SK-N-SH (cell line): ENCODE measurements at regions not wholly inside any gene's neighbourhood (a gene's known extent, or its start where the extent isn't known, plus 50 kb on each side); places are given as distances from the start of the nearest gene placed in this dataset.

Experiments
- CTCF ChIA-PET: fragments of 300-600, 350-600 bp; formaldehyde crosslinking; extraction: SDS; loops from one replicate; lab custom pipeline; 2021; lab: Yijun Ruan, JAX
- POLR2A ChIA-PET: fragments of 350-600 bp; sonication (Branson Sonifier 250); formaldehyde crosslinking; extraction: SDS; loops from one replicate; lab custom pipeline; 2020; ENCODE audit warnings: antibody characterized with exemption, inconsistent platforms; lab: Yijun Ruan, JAX
- DNase-seq: peaks from one replicate; pipeline ENCODE4 v3.0.0; 2012
- H2AFZ ChIP-seq: fragments of 200-600 bp; sonication (generic); 2 replicates; pipeline ENCODE4 v1.8.1; 2016; ENCODE audit warnings: antibody characterized with exemption, mild to moderate bottlenecking, low read depth
- H3F3A ChIP-seq: fragments of 200-600 bp; sonication (generic); replicated peaks from 2 replicates; pipeline ENCODE3; 2016; ENCODE audit warnings: antibody characterized with exemption, mild to moderate bottlenecking; ENCODE audit not compliant: insufficient read depth
- H3K27ac ChIP-seq, 2 experiments: fragments of 200-500 bp in 1 of 2; fragments of 200-600 bp in 1 of 2; sonication (Bioruptor generic) in 1 of 2; sonication (generic), shearing (Covaris generic) in 1 of 2; 2 replicates each; pipeline versions ENCODE4 v1.5.1 to v1.6.1; 2014 to 2016; ENCODE audit warnings: low read depth in 2 of 2, inconsistent platforms in 1 of 2, low read length in 1 of 2, mild to moderate bottlenecking in 1 of 2, mixed read lengths in 1 of 2
- H3K27me3 ChIP-seq: fragments of 200-600 bp; sonication (generic), shearing (Covaris generic); 2 replicates; pipeline ENCODE4 v1.6.1; 2016; ENCODE audit warnings: mixed run types; ENCODE audit not compliant: insufficient read depth
- H3K36me3 ChIP-seq, 2 experiments: fragments of 200-500 bp in 1 of 2; fragments of 200-600 bp in 1 of 2; sonication (Bioruptor generic) in 1 of 2; sonication (generic) in 1 of 2; replicated peaks in 1 of 2; 2 replicates each; pipeline versions ENCODE3 to v1.5.1; 2014 to 2016; ENCODE audit warnings: low read length in 1 of 2, mild to moderate bottlenecking in 1 of 2; ENCODE audit not compliant: insufficient read depth in 2 of 2, control insufficient read depth in 1 of 2
- H3K4me1 ChIP-seq, 2 experiments: fragments of 200-500 bp in 1 of 2; fragments of 200-600 bp in 1 of 2; sonication (Bioruptor generic) in 1 of 2; sonication (generic), shearing (Covaris generic) in 1 of 2; 2 replicates each; pipeline versions ENCODE4 v1.5.1 to v1.6.1; 2014 to 2016; ENCODE audit warnings: low read depth in 1 of 2, low read length in 1 of 2, mixed run types in 1 of 2; ENCODE audit not compliant: insufficient read depth in 2 of 2, control insufficient read depth in 1 of 2
- H3K4me2 ChIP-seq: fragments of 200-600 bp; sonication (generic), shearing (Covaris generic); 2 replicates; pipeline ENCODE4 v1.6.1; 2017; ENCODE audit warnings: mixed run types
- H3K4me3 ChIP-seq, 2 experiments: fragments of 200-500 bp in 1 of 2; fragments of 200-600 bp in 1 of 2; sonication (Bioruptor generic) in 1 of 2; sonication (generic), shearing (Covaris generic) in 1 of 2; 2 replicates each; pipeline versions ENCODE4 v1.5.1 to v1.8.1; 2014 to 2016; ENCODE audit warnings: low read depth in 2 of 2, inconsistent platforms in 1 of 2, low read length in 1 of 2, mild to moderate bottlenecking in 1 of 2, mixed read lengths in 1 of 2, moderate library complexity in 1 of 2
- H3K79me2 ChIP-seq: fragments of 200-600 bp; sonication (generic); 2 replicates; pipeline ENCODE4 v1.8.1; 2017; ENCODE audit warnings: mild to moderate bottlenecking; ENCODE audit not compliant: insufficient read depth
- H3K9ac ChIP-seq: fragments of 200-600 bp; sonication (generic); 2 replicates; pipeline ENCODE4 v1.6.1; 2017; ENCODE audit warnings: mixed run types
- H3K9me2 ChIP-seq: fragments of 200-600 bp; sonication (generic); 2 replicates; pipeline ENCODE4 v1.6.1; 2017; ENCODE audit warnings: mixed run types
- H3K9me3 ChIP-seq: fragments of 200-600 bp; sonication (generic); 2 replicates; pipeline ENCODE4 v1.6.1; 2017; ENCODE audit warnings: mixed run types, mild to moderate bottlenecking, moderate library complexity
- H4K20me1 ChIP-seq: fragments of 200-600 bp; sonication (generic); 2 replicates; pipeline ENCODE4 v1.6.1; 2017; ENCODE audit warnings: mild to moderate bottlenecking, mixed run types; ENCODE audit not compliant: insufficient read depth
- CHD2 ChIP-seq: fragments of 150-350 bp; IDR thresholded peaks from 2 replicates; pipeline ENCODE4 v1.6.1; 2018; ENCODE audit warnings: low read length; ENCODE audit not compliant: partially characterized antibody
- ELF1 ChIP-seq: IDR thresholded peaks from 2 replicates; pipeline ENCODE4 v1.4.0; 2012
- EZH2phosphoT487 ChIP-seq: fragments of 200-600 bp; sonication (generic); IDR thresholded peaks from 2 replicates; pipeline ENCODE4 v1.6.1; 2017; ENCODE audit warnings: low read depth, mixed run types, mild to moderate bottlenecking, antibody characterized with exemption, moderate library complexity, borderline replicate concordance
- FOXJ3 ChIP-seq: sonication (generic); formaldehyde crosslinking; IDR thresholded peaks from 2 replicates; pipeline ENCODE4 v1.5.1; 2020; ENCODE audit warnings: mild to moderate bottlenecking, missing genetic modification reagents
- JUND ChIP-seq: IDR thresholded peaks from 2 replicates; pipeline ENCODE4 v1.4.0; 2012
- MEF2A ChIP-seq: IDR thresholded peaks from 2 replicates; pipeline ENCODE4 v1.4.0; 2012; ENCODE audit warnings: low read depth, borderline replicate concordance
- MXI1 ChIP-seq: IDR thresholded peaks from 2 replicates; pipeline ENCODE4 v1.6.1; 2012; ENCODE audit warnings: mild to moderate bottlenecking, low read depth, low read length, improper control_type of control experiment
- RCOR1 ChIP-seq: fragments of 150-350 bp; IDR thresholded peaks from 2 replicates; pipeline ENCODE4 v1.6.1; 2017; ENCODE audit warnings: antibody characterized with exemption, low read length
- RFX5 ChIP-seq: IDR thresholded peaks from 2 replicates; pipeline ENCODE4 v1.6.1; 2012; ENCODE audit warnings: mild to moderate bottlenecking, improper control_type of control experiment, low read length
- RXRA ChIP-seq: IDR thresholded peaks from 2 replicates; pipeline ENCODE4 v1.4.0; 2012; ENCODE audit warnings: low read depth, mild to moderate bottlenecking, borderline replicate concordance
- SMC3 ChIP-seq: IDR thresholded peaks from 2 replicates; pipeline ENCODE4 v1.6.1; 2012; ENCODE audit warnings: low read depth, low read length, improper control_type of control experiment
- TAF1 ChIP-seq: IDR thresholded peaks from 2 replicates; pipeline ENCODE4 v1.6.1; 2012; ENCODE audit warnings: low read depth, mild to moderate bottlenecking, low read length, moderate library complexity, borderline replicate concordance
- YY1 ChIP-seq: IDR thresholded peaks from 2 replicates; pipeline ENCODE4 v1.4.0; 2012; ENCODE audit warnings: low read depth, mild to moderate bottlenecking
- WGBS: methylation state at CpG from one replicate; pipeline ENCODE4 v1.1.6; 2017; ENCODE audit warnings: low lambda C conversion rate; 5-methylcytosine and 5-hydroxymethylcytosine counted together
- TF ChIP-seq, protein P1 (sequence below): fragments of 200-600 bp; sonication (generic); IDR thresholded peaks from 2 replicates; pipeline ENCODE4 v1.6.1; 2017; ENCODE audit warnings: antibody characterized with exemption, mild to moderate bottlenecking, moderate library complexity
- TF ChIP-seq, protein P2 (sequence below): IDR thresholded peaks from 2 replicates; pipeline ENCODE4 v1.4.0; 2012; ENCODE audit warnings: low read depth, borderline replicate concordance
- TF ChIP-seq, protein P3 (sequence below): IDR thresholded peaks from 2 replicates; pipeline ENCODE4 v1.4.0; 2012; ENCODE audit warnings: low read depth, borderline replicate concordance
- TF ChIP-seq, protein P4 (sequence below): fragments of 150-350 bp; IDR thresholded peaks from 2 replicates; pipeline ENCODE4 v1.6.1; 2016; ENCODE audit warnings: mild to moderate bottlenecking, low read depth, low read length
- TF ChIP-seq, protein P5 (sequence below): IDR thresholded peaks from 2 replicates; pipeline ENCODE4; 2012

DNA sequence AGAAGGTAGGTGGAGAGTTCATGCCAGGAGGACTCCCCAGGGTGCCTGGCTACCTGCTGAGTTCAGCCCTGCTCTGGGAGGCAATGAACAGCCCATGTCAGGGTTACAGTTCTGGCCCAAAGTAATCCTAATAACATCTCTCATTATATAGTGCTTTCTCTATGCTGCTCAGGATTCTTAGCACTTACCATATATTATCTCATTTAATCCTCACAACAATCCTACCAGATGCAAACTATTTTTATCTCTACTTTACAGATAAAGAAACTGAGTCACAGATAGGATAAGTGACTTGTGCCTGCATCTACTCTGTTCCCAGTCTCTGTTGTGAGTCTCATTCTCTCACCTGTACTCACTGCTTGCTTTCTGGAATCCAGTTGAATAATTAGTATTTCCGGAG, 105.1 kb upstream of the NFE2L3 start:
- Histone ChIP-seq H3K9me2 (no peaks in the 10 kb centered on the region), H2AFZ (no peak overlapping the region), H3K27ac (no peak overlapping the region), H4K20me1 (no peaks in the 10 kb centered on the region), H3K9ac (no peak overlapping the region), H3K4me2 (no peak overlapping the region), H3K79me2 (no peaks in the 10 kb centered on the region), H3K9me3 (no peaks in the 10 kb centered on the region), H3K36me3 (no peaks in the 10 kb centered on the region), H3K27me3 (0 out of 2 replicates have a peak, but pooled peaks cover 5% of the 10 kb centered on the region), H3F3A (no peaks in the 10 kb centered on the region), H3K4me1 (no peaks in the 10 kb centered on the region), H3K4me3 (no peak overlapping the region)
- POLR2A ChIA-PET = no interaction called here
- CTCF ChIA-PET = interaction anchor here (1.0 kb wide), 1 partner anchor 318 kb away, joined by 4 read pairs; no protein-coding TSS in a partner anchor
- no peak for DNase-seq
- no peak for TF ChIP-seq RFX5
- TF ChIP-seq, protein P1, sequence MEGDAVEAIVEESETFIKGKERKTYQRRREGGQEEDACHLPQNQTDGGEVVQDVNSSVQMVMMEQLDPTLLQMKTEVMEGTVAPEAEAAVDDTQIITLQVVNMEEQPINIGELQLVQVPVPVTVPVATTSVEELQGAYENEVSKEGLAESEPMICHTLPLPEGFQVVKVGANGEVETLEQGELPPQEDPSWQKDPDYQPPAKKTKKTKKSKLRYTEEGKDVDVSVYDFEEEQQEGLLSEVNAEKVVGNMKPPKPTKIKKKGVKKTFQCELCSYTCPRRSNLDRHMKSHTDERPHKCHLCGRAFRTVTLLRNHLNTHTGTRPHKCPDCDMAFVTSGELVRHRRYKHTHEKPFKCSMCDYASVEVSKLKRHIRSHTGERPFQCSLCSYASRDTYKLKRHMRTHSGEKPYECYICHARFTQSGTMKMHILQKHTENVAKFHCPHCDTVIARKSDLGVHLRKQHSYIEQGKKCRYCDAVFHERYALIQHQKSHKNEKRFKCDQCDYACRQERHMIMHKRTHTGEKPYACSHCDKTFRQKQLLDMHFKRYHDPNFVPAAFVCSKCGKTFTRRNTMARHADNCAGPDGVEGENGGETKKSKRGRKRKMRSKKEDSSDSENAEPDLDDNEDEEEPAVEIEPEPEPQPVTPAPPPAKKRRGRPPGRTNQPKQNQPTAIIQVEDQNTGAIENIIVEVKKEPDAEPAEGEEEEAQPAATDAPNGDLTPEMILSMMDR = no peak
- no peak for TF ChIP-seq ELF1
- no peak for TF ChIP-seq JUND
- WGBS = 50% methylated on average over 1 of the region's 1 CpG

DNA sequence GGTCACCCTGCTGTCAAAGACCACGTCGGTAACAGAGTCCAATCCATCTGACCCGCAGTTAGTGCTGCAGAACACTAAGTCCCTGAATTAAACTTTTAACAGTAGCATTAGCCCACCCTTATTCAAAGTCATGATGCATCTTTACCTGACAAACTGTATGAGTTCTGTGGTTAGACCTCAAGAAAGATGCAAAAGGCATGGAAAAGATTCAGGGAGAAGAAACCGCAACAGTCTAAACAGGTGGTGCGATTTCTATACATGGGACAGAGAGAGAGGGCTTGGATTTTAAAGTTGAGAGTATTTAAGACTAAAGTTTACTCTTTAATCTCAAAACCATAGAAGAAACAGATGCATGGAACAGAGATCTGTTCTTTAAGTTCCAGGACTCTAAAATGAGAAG, 103.3 kb upstream of the NFE2L3 start:
- DNase-seq = no peak
- WGBS = 53% methylated on average over 5 of the region's 5 CpGs
- CTCF ChIA-PET = interaction anchor here (1.2 to 2.1 kb wide), 4 partner anchors 10 to 179 kb away, joined by 3 to 8 read pairs (median 5); no protein-coding TSS in a partner anchor
- TF ChIP-seq TAF1 = no peak
- TF ChIP-seq FOXJ3 (CRISPR knock-in tag) = no peak
- TF ChIP-seq, protein P2, sequence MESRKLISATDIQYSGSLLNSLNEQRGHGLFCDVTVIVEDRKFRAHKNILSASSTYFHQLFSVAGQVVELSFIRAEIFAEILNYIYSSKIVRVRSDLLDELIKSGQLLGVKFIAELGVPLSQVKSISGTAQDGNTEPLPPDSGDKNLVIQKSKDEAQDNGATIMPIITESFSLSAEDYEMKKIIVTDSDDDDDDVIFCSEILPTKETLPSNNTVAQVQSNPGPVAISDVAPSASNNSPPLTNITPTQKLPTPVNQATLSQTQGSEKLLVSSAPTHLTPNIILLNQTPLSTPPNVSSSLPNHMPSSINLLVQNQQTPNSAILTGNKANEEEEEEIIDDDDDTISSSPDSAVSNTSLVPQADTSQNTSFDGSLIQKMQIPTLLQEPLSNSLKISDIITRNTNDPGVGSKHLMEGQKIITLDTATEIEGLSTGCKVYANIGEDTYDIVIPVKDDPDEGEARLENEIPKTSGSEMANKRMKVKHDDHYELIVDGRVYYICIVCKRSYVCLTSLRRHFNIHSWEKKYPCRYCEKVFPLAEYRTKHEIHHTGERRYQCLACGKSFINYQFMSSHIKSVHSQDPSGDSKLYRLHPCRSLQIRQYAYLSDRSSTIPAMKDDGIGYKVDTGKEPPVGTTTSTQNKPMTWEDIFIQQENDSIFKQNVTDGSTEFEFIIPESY = no peak
- TF ChIP-seq, protein P3, sequence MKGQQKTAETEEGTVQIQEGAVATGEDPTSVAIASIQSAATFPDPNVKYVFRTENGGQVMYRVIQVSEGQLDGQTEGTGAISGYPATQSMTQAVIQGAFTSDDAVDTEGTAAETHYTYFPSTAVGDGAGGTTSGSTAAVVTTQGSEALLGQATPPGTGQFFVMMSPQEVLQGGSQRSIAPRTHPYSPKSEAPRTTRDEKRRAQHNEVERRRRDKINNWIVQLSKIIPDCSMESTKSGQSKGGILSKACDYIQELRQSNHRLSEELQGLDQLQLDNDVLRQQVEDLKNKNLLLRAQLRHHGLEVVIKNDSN = no peak
- TF ChIP-seq ELF1 = no peak
- TF ChIP-seq, protein P4, sequence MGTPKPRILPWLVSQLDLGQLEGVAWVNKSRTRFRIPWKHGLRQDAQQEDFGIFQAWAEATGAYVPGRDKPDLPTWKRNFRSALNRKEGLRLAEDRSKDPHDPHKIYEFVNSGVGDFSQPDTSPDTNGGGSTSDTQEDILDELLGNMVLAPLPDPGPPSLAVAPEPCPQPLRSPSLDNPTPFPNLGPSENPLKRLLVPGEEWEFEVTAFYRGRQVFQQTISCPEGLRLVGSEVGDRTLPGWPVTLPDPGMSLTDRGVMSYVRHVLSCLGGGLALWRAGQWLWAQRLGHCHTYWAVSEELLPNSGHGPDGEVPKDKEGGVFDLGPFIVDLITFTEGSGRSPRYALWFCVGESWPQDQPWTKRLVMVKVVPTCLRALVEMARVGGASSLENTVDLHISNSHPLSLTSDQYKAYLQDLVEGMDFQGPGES = no peak
- TF ChIP-seq YY1 = no peak
- no peak for TF ChIP-seq RFX5
- TF ChIP-seq MEF2A = no peak
- TF ChIP-seq RXRA = no peak
- TF ChIP-seq, protein P1 = no peak
- no peak for TF ChIP-seq RCOR1
- TF ChIP-seq SMC3 = no peak
- TF ChIP-seq EZH2phosphoT487 = no peak
- no peak for TF ChIP-seq MXI1
- TF ChIP-seq CHD2 = no peak
- TF ChIP-seq, protein P5, sequence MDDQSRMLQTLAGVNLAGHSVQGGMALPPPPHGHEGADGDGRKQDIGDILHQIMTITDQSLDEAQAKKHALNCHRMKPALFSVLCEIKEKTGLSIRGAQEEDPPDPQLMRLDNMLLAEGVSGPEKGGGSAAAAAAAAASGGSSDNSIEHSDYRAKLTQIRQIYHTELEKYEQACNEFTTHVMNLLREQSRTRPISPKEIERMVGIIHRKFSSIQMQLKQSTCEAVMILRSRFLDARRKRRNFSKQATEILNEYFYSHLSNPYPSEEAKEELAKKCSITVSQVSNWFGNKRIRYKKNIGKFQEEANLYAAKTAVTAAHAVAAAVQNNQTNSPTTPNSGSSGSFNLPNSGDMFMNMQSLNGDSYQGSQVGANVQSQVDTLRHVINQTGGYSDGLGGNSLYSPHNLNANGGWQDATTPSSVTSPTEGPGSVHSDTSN = no peak

More for the DNA sequence above, 103.3 kb upstream of the NFE2L3 start:
- Histone ChIP-seq H3K27ac (no peak overlapping the region), H3K4me2 (no peak overlapping the region), H3K4me1 (no peaks in the 10 kb centered on the region), H2AFZ (no peak overlapping the region), H3K9me3 (no peaks in the 10 kb centered on the region), H3F3A (no peaks in the 10 kb centered on the region), H4K20me1 (no peaks in the 10 kb centered on the region), H3K27me3 (0 out of 2 replicates have a peak, but pooled peaks cover 5% of the 10 kb centered on the region), H3K9ac (no peak overlapping the region), H3K79me2 (no peaks in the 10 kb centered on the region), H3K36me3 (no peaks in the 10 kb centered on the region), H3K9me2 (no peaks in the 10 kb centered on the region), H3K4me3 (no peak overlapping the region)
- POLR2A ChIA-PET = interaction anchor here (0.6 kb wide), 1 partner anchor 1514 kb away, joined by 3 read pairs; no protein-coding TSS in a partner anchor
